ENCODE measurements at regions not wholly inside any gene's neighbourhood (a gene's known extent, or its start where the extent isn't known, plus 50 kb on each side); places are given as distances from the start of the nearest gene placed in this dataset.

DNA sequence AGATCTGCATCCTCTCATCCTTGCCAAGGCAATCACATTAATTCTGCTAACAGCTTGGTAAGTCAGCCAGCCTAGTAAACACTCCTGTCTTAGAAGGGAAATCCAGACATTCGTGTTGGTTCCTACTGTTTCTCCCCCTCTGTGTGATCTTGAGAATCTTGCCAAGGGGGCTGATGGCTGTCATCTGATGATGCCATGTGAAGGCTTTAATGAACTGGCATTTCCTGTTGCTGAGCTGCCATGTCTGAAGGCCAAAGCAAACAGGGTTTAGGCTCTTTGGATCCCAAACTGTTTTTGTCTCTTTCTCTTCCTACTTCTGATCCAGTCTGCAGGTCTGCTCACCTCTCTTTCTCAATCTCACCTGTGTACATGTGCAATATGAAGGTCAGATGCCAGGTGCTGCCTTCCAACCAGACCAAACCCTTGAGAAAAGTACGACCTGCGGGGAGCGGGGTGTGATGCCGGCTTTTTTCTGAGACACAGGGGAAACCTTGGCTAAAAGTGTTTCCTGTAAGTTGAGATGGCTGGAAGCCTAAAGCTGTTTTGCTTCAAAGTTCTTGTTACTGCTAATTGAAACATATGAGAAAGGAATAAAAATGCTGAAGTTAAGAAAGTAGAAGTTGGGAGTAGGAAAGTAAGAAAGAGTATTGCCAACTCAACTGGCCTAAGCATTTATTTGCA is 532.9 kb downstream of the ANKRD50 start:
- TF ChIP-seq, protein P1, sequence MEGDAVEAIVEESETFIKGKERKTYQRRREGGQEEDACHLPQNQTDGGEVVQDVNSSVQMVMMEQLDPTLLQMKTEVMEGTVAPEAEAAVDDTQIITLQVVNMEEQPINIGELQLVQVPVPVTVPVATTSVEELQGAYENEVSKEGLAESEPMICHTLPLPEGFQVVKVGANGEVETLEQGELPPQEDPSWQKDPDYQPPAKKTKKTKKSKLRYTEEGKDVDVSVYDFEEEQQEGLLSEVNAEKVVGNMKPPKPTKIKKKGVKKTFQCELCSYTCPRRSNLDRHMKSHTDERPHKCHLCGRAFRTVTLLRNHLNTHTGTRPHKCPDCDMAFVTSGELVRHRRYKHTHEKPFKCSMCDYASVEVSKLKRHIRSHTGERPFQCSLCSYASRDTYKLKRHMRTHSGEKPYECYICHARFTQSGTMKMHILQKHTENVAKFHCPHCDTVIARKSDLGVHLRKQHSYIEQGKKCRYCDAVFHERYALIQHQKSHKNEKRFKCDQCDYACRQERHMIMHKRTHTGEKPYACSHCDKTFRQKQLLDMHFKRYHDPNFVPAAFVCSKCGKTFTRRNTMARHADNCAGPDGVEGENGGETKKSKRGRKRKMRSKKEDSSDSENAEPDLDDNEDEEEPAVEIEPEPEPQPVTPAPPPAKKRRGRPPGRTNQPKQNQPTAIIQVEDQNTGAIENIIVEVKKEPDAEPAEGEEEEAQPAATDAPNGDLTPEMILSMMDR (conservative IDR thresholded peaks at IDR 0.05 in 1 of 2, IDR thresholded peaks at IDR 0.05 in 1 of 2; ENCODE audit: extremely low read depth in 1 of 2, insufficient read depth in 1 of 2, low read depth in 1 of 2, low read length in 2 of 2) = no peak
- TF ChIP-seq EZH2 (IDR thresholded peaks at IDR 0.05; ENCODE audit: borderline replicate concordance, low read length) = no peak
